Activated B cell treated with CpG ODN at 0.5 μM for 24 hours (primary cell): ENCODE measurements at regions not wholly inside any gene's neighbourhood (a gene's known extent, or its start where the extent isn't known, plus 50 kb on each side); places are given as distances from the start of the nearest gene placed in this dataset.

Source experiments
- ATAC-seq: fragments of 200-7000 bp; cut with Tn5 transposase; one replicate; pipeline ENCODE4 v1.10.0; 2021; ENCODE audit warnings: low read depth, mild to moderate bottlenecking, moderate library complexity
- CTCF ChIA-PET: fragments of 350-600 bp; sonication (Branson Sonifier 250); formaldehyde crosslinking; loops from one replicate; lab custom pipeline; 2021; ENCODE audit warnings: antibody characterized with exemption; lab: Charles Lee
- POLR2A ChIA-PET: fragments of 350-600 bp; sonication (Branson Sonifier 250); formaldehyde crosslinking; loops from one replicate; lab custom pipeline; 2021; ENCODE audit warnings: antibody characterized with exemption; lab: Charles Lee
- DNase-seq: peaks from one replicate; pipeline ENCODE4 v3.0.0; 2022
- H3K27ac Mint-ChIP-seq: one replicate; pipeline ENCODE4 v1.8.0; 2020; ENCODE audit warnings: mixed read lengths
- H3K27me3 Mint-ChIP-seq: one replicate; pipeline ENCODE4 v1.8.0; 2021; ENCODE audit warnings: mixed read lengths
- H3K36me3 Mint-ChIP-seq: one replicate; pipeline ENCODE4 v1.8.0; 2021; ENCODE audit warnings: low read depth, mixed read lengths
- H3K4me1 Mint-ChIP-seq: one replicate; pipeline ENCODE4 v1.8.0; 2021; ENCODE audit warnings: mixed read lengths
- H3K4me3 Mint-ChIP-seq: one replicate; pipeline ENCODE4 v1.8.0; 2020; ENCODE audit warnings: mild to moderate bottlenecking, mixed read lengths
- H3K9me3 Mint-ChIP-seq: one replicate; pipeline ENCODE4 v1.8.0; 2020; ENCODE audit warnings: mixed read lengths
- CTCF ChIP-seq: fragments of 200-600 bp; IDR thresholded peaks from one replicate; pipeline ENCODE4 v1.8.0; 2022; ENCODE audit warnings: antibody characterized with exemption, mild to moderate bottlenecking
- intact Hi-C: fragments of 100-400 bp; cut with micrococcal nuclease; formaldehyde crosslinking; loops from one replicate; pipeline ENCODE4 v1.15.1; 2024

- ATAC-seq, result no peak
- POLR2A ChIA-PET, result no interaction called here
- Mint-ChIP-seq H3K9me3 (peaks cover 7% of the 10 kb centered on the region), H3K36me3 (no peaks in the 10 kb centered on the region), H3K4me3 (no peak overlapping the region), H3K4me1 (no peaks in the 10 kb centered on the region), H3K27me3 (no peaks in the 10 kb centered on the region), H3K27ac (no peak overlapping the region)
- intact Hi-C loops, result no loop called here
- DNase-seq, result no peak
- no peak for TF ChIP-seq CTCF
- CTCF ChIA-PET, result no interaction called here
These were observed 1044.2 kb downstream of the AGBL1 start for GRCh38 chr15:87123676-87124382.

- no peak overlapping the region for H3K4me3 Mint-ChIP-seq
These were observed 1041.7 kb downstream of the AGBL1 start for GRCh38 chr15:87121336-87121735.

GRCh38 chr15:87120555-87120954 lies 1040.9 kb downstream of the AGBL1 start:
- Mint-ChIP-seq H3K4me3 (no peak overlapping the region), H3K4me1 (no peaks in the 10 kb centered on the region), H3K36me3 (no peaks in the 10 kb centered on the region), H3K27ac (no peak overlapping the region), H3K9me3 (peaks cover 2% of the 10 kb centered on the region), H3K27me3 (no peaks in the 10 kb centered on the region)
- intact Hi-C loops, result no loop called here
- ChIA-PET CTCF (no interaction called here), POLR2A (no interaction called here)
- no peak for TF ChIP-seq CTCF
- ATAC-seq (no peak), DNase-seq (no peak)

More at GRCh38 chr15:87121336-87121735, 1041.7 kb downstream of the AGBL1 start:
- ChIA-PET POLR2A (no interaction called here), CTCF (no interaction called here)
- Mint-ChIP-seq H3K36me3 (no peaks in the 10 kb centered on the region), H3K9me3 (peaks cover 2% of the 10 kb centered on the region), H3K27me3 (no peaks in the 10 kb centered on the region), H3K4me1 (no peaks in the 10 kb centered on the region), H3K27ac (no peak overlapping the region)
- ATAC-seq (no peak), DNase-seq (no peak)
- intact Hi-C loops, result no loop called here
- no peak for TF ChIP-seq CTCF

- CTCF ChIA-PET, result no interaction called here
- intact Hi-C loops, result no loop called here
These were observed 1039.2 kb downstream of the AGBL1 start for GRCh38 chr15:87118846-87119245.

GRCh38 chr15:87118435-87118834 lies 1038.8 kb downstream of the AGBL1 start:
- DNase-seq (no peak), ATAC-seq (no peak)
- H3K36me3 Mint-ChIP-seq, result no peaks in the 10 kb centered on the region
- ChIA-PET CTCF (no interaction called here), POLR2A (no interaction called here)
- no peaks in the 10 kb centered on the region for H3K4me1 Mint-ChIP-seq
- H3K27ac Mint-ChIP-seq, result no peak overlapping the region
- peaks cover 2% of the 10 kb centered on the region for H3K9me3 Mint-ChIP-seq
- intact Hi-C loops, result no loop called here
- no peak overlapping the region for H3K4me3 Mint-ChIP-seq
- no peak for TF ChIP-seq CTCF
- no peaks in the 10 kb centered on the region for H3K27me3 Mint-ChIP-seq

More at GRCh38 chr15:87118846-87119245, 1039.2 kb downstream of the AGBL1 start:
- no peaks in the 10 kb centered on the region for H3K4me1 Mint-ChIP-seq
- no peaks in the 10 kb centered on the region for H3K27me3 Mint-ChIP-seq
- H3K4me3 Mint-ChIP-seq, result no peak overlapping the region
- no peak overlapping the region for H3K27ac Mint-ChIP-seq
- POLR2A ChIA-PET, result no interaction called here
- peaks cover 2% of the 10 kb centered on the region for H3K9me3 Mint-ChIP-seq
- DNase-seq (no peak), ATAC-seq (no peak)
- H3K36me3 Mint-ChIP-seq, result no peaks in the 10 kb centered on the region
- no peak for TF ChIP-seq CTCF
